GM12878 (cell line): ENCODE measurements at regions not wholly inside any gene's neighbourhood (a gene's known extent, or its start where the extent isn't known, plus 50 kb on each side); places are given as distances from the start of the nearest gene placed in this dataset.

Experiments used
- BACH1 ChIP-seq: fragments of 450-650 bp; IDR thresholded peaks from 2 replicates; pipeline ENCODE4 v1.6.1; 2017; ENCODE audit warnings: mild to moderate bottlenecking, borderline replicate concordance
- BCL11A ChIP-seq: IDR thresholded peaks from 2 replicates; pipeline ENCODE4 v1.6.1; 2011; ENCODE audit warnings: low read depth, low read length
- BHLHE40 ChIP-seq, 2 experiments: fragments of 450-650 bp in 1 of 2; IDR thresholded peaks; 2 replicates each; pipeline ENCODE4 v1.6.1; 2011 to 2017; ENCODE audit warnings: low read depth in 2 of 2, borderline replicate concordance in 1 of 2, improper control_type of control experiment in 1 of 2, low read length in 1 of 2, mild to moderate bottlenecking in 1 of 2
- BMI1 ChIP-seq: fragments of 450-650 bp; IDR thresholded peaks from 2 replicates; pipeline ENCODE4 v1.6.1; 2016; ENCODE audit warnings: mild to moderate bottlenecking, moderate library complexity, borderline replicate concordance
- FOXM1 ChIP-seq: IDR thresholded peaks from 2 replicates; pipeline ENCODE4 v1.6.1; 2012; ENCODE audit warnings: low read depth, mild to moderate bottlenecking, inconsistent platforms, low read length, moderate library complexity
- IKZF2 ChIP-seq, 2 experiments: fragments of 450-650 bp; IDR thresholded peaks; 2 replicates each; pipeline ENCODE4 v1.6.1; 2017; ENCODE audit warnings: mild to moderate bottlenecking in 2 of 2, moderate library complexity in 2 of 2
- MTA2 ChIP-seq: fragments of 450-650 bp; IDR thresholded peaks from 2 replicates; pipeline ENCODE4 v1.6.1; 2016; ENCODE audit warnings: low read depth, mild to moderate bottlenecking, moderate library complexity
- NRF1 ChIP-seq: conservative IDR thresholded peaks from 2 replicates; pipeline ENCODE4 v1.6.1; 2011; ENCODE audit warnings: mild to moderate bottlenecking, low read depth, low read length, improper control_type of control experiment
- SKIL ChIP-seq: fragments of 450-650 bp; IDR thresholded peaks from 2 replicates; pipeline ENCODE4 v1.6.1; 2017; ENCODE audit warnings: mild to moderate bottlenecking, low read depth, inconsistent platforms; ENCODE audit not compliant: poor library complexity, severe bottlenecking
- SMAD1 ChIP-seq: fragments of 450-650 bp; IDR thresholded peaks from 2 replicates; pipeline ENCODE4 v1.6.1; 2018; ENCODE audit warnings: mild to moderate bottlenecking, low read depth; ENCODE audit not compliant: partially characterized antibody
- SMARCA5 ChIP-seq: fragments of 450-650 bp; IDR thresholded peaks from 2 replicates; pipeline ENCODE4 v1.6.1; 2017; ENCODE audit warnings: mild to moderate bottlenecking
- STAT3 ChIP-seq: IDR thresholded peaks from 2 replicates; pipeline ENCODE4 v1.6.1; 2011; ENCODE audit warnings: low read depth, low read length, improper control_type of control experiment
- TARDBP ChIP-seq: IDR thresholded peaks from 2 replicates; pipeline ENCODE4 v1.6.1; 2016; ENCODE audit warnings: borderline replicate concordance
- ZSCAN29 ChIP-seq: fragments of 450-650 bp; IDR thresholded peaks from 2 replicates; pipeline ENCODE4 v1.6.1; 2017; ENCODE audit warnings: mild to moderate bottlenecking, moderate library complexity
- TF ChIP-seq, protein P1 (sequence below): fragments of 450-650 bp; IDR thresholded peaks from 2 replicates; pipeline ENCODE4 v1.6.1; 2017; ENCODE audit warnings: low read depth, mild to moderate bottlenecking, moderate library complexity
- TF ChIP-seq, protein P2 (sequence below): fragments of 150-350 bp; IDR thresholded peaks from 2 replicates; pipeline ENCODE4 v1.6.1; 2016; ENCODE audit warnings: low read depth, low read length
- TF ChIP-seq, protein P3 (sequence below): IDR thresholded peaks from 2 replicates; pipeline ENCODE4 v1.6.1; 2012; ENCODE audit warnings: mild to moderate bottlenecking, low read depth, low read length
- TF ChIP-seq, protein P4 (sequence below): fragments of 450-650 bp; IDR thresholded peaks from 2 replicates; pipeline ENCODE4 v1.6.1; 2017; ENCODE audit warnings: antibody characterized with exemption, mild to moderate bottlenecking, moderate library complexity

GRCh38 chr17:72425794-72426168 is 305.0 kb downstream of the SOX9 start (continued):
- TF ChIP-seq BCL11A (no peak), BHLHE40 (IDR thresholded peaks at IDR 0.05; ENCODE audit: borderline replicate concordance in 1 of 2, low read depth in 2 of 2, low read length in 1 of 2) (no peak), SMARCA5 (no peak), BACH1 (no peak; the same call in 1 of the 2 replicates), SKIL (no peak), STAT3 (no peak), BMI1 (peak; percentile 11; the same call in 1 of the 2 replicates), NRF1 (no peak), SMAD1 (no peak), ZSCAN29 (no peak), IKZF2 (IDR thresholded peaks at IDR 0.05) (no peak), MTA2 (no peak), TARDBP (no peak), FOXM1 (no peak)
- TF ChIP-seq, protein P1, sequence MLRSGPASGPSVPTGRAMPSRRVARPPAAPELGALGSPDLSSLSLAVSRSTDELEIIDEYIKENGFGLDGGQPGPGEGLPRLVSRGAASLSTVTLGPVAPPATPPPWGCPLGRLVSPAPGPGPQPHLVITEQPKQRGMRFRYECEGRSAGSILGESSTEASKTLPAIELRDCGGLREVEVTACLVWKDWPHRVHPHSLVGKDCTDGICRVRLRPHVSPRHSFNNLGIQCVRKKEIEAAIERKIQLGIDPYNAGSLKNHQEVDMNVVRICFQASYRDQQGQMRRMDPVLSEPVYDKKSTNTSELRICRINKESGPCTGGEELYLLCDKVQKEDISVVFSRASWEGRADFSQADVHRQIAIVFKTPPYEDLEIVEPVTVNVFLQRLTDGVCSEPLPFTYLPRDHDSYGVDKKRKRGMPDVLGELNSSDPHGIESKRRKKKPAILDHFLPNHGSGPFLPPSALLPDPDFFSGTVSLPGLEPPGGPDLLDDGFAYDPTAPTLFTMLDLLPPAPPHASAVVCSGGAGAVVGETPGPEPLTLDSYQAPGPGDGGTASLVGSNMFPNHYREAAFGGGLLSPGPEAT: 0 out of 2 replicates have a peak, but pooled peaks have one; percentile 7
- TF ChIP-seq, protein P2, sequence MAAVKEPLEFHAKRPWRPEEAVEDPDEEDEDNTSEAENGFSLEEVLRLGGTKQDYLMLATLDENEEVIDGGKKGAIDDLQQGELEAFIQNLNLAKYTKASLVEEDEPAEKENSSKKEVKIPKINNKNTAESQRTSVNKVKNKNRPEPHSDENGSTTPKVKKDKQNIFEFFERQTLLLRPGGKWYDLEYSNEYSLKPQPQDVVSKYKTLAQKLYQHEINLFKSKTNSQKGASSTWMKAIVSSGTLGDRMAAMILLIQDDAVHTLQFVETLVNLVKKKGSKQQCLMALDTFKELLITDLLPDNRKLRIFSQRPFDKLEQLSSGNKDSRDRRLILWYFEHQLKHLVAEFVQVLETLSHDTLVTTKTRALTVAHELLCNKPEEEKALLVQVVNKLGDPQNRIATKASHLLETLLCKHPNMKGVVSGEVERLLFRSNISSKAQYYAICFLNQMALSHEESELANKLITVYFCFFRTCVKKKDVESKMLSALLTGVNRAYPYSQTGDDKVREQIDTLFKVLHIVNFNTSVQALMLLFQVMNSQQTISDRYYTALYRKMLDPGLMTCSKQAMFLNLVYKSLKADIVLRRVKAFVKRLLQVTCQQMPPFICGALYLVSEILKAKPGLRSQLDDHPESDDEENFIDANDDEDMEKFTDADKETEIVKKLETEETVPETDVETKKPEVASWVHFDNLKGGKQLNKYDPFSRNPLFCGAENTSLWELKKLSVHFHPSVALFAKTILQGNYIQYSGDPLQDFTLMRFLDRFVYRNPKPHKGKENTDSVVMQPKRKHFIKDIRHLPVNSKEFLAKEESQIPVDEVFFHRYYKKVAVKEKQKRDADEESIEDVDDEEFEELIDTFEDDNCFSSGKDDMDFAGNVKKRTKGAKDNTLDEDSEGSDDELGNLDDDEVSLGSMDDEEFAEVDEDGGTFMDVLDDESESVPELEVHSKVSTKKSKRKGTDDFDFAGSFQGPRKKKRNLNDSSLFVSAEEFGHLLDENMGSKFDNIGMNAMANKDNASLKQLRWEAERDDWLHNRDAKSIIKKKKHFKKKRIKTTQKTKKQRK: no peak
- TF ChIP-seq, protein P3, sequence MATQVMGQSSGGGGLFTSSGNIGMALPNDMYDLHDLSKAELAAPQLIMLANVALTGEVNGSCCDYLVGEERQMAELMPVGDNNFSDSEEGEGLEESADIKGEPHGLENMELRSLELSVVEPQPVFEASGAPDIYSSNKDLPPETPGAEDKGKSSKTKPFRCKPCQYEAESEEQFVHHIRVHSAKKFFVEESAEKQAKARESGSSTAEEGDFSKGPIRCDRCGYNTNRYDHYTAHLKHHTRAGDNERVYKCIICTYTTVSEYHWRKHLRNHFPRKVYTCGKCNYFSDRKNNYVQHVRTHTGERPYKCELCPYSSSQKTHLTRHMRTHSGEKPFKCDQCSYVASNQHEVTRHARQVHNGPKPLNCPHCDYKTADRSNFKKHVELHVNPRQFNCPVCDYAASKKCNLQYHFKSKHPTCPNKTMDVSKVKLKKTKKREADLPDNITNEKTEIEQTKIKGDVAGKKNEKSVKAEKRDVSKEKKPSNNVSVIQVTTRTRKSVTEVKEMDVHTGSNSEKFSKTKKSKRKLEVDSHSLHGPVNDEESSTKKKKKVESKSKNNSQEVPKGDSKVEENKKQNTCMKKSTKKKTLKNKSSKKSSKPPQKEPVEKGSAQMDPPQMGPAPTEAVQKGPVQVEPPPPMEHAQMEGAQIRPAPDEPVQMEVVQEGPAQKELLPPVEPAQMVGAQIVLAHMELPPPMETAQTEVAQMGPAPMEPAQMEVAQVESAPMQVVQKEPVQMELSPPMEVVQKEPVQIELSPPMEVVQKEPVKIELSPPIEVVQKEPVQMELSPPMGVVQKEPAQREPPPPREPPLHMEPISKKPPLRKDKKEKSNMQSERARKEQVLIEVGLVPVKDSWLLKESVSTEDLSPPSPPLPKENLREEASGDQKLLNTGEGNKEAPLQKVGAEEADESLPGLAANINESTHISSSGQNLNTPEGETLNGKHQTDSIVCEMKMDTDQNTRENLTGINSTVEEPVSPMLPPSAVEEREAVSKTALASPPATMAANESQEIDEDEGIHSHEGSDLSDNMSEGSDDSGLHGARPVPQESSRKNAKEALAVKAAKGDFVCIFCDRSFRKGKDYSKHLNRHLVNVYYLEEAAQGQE: no peak
- TF ChIP-seq, protein P4, sequence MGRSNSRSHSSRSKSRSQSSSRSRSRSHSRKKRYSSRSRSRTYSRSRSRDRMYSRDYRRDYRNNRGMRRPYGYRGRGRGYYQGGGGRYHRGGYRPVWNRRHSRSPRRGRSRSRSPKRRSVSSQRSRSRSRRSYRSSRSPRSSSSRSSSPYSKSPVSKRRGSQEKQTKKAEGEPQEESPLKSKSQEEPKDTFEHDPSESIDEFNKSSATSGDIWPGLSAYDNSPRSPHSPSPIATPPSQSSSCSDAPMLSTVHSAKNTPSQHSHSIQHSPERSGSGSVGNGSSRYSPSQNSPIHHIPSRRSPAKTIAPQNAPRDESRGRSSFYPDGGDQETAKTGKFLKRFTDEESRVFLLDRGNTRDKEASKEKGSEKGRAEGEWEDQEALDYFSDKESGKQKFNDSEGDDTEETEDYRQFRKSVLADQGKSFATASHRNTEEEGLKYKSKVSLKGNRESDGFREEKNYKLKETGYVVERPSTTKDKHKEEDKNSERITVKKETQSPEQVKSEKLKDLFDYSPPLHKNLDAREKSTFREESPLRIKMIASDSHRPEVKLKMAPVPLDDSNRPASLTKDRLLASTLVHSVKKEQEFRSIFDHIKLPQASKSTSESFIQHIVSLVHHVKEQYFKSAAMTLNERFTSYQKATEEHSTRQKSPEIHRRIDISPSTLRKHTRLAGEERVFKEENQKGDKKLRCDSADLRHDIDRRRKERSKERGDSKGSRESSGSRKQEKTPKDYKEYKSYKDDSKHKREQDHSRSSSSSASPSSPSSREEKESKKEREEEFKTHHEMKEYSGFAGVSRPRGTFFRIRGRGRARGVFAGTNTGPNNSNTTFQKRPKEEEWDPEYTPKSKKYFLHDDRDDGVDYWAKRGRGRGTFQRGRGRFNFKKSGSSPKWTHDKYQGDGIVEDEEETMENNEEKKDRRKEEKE: no peak
